ENCODE measurements at regions not wholly inside any gene's neighbourhood (a gene's known extent, or its start where the extent isn't known, plus 50 kb on each side); places are given as distances from the start of the nearest gene placed in this dataset.

GRCh38 chr14:31965735-31966598 lies 111.1 kb upstream of the ARHGAP5 start:
- DNase-seq (ENCODE audit: low read depth in 2 of 2): no peak

GRCh38 chr14:31966896-31967668 lies 110.0 kb upstream of the ARHGAP5 start:
- DNase-seq (ENCODE audit: low read depth in 2 of 2): no peak

GRCh38 chr14:31967669-31967975 lies 109.5 kb upstream of the ARHGAP5 start:
- DNase-seq (ENCODE audit: low read depth in 2 of 2): no peak

- DNase-seq (ENCODE audit: low read depth in 2 of 2): no peak
Measured at GRCh38 chr14:31968107-31968810, 108.8 kb upstream of the ARHGAP5 start.

- DNase-seq (ENCODE audit: low read depth in 2 of 2): no peak
Measured at GRCh38 chr14:31968956-31969698, 108.0 kb upstream of the ARHGAP5 start.

- DNase-seq (ENCODE audit: low read depth in 2 of 2): no peak
Measured at GRCh38 chr14:31969699-31970240, 107.3 kb upstream of the ARHGAP5 start.

- DNase-seq (ENCODE audit: low read depth in 2 of 2): no peak
Measured at GRCh38 chr14:31970744-31971143, 106.4 kb upstream of the ARHGAP5 start.

GRCh38 chr14:31971612-31972011 lies 105.5 kb upstream of the ARHGAP5 start:
- no peak for DNase-seq (ENCODE audit: low read depth in 2 of 2)

GRCh38 chr14:31977001-31977556 lies 100.0 kb upstream of the ARHGAP5 start:
- no peak for DNase-seq (ENCODE audit: low read depth in 2 of 2)

GRCh38 chr14:31978423-31978822 lies 98.7 kb upstream of the ARHGAP5 start:
- no peak for DNase-seq (ENCODE audit: low read depth in 2 of 2)

- DNase-seq (ENCODE audit: low read depth in 2 of 2): no peak
Measured at GRCh38 chr14:31982642-31983041, 94.5 kb upstream of the ARHGAP5 start.

GRCh38 chr14:31986405-31986804 lies 90.7 kb upstream of the ARHGAP5 start:
- DNase-seq (ENCODE audit: low read depth in 2 of 2): no peak

GRCh38 chr14:31987721-31988120 lies 89.4 kb upstream of the ARHGAP5 start:
- no peak for DNase-seq (ENCODE audit: low read depth in 2 of 2)

- no peak for DNase-seq (ENCODE audit: low read depth in 2 of 2)
Measured at GRCh38 chr14:31988244-31988643, 88.9 kb upstream of the ARHGAP5 start.

GRCh38 chr14:31990183-31990857 lies 86.8 kb upstream of the ARHGAP5 start:
- no peak for DNase-seq (ENCODE audit: low read depth in 2 of 2)

- DNase-seq (ENCODE audit: low read depth in 2 of 2): no peak
Measured at GRCh38 chr14:31990926-31991572, 86.1 kb upstream of the ARHGAP5 start.

GRCh38 chr14:31992011-31992447 lies 85.1 kb upstream of the ARHGAP5 start:
- no peak for DNase-seq (ENCODE audit: low read depth in 2 of 2)

GRCh38 chr14:31993521-31993951 lies 83.6 kb upstream of the ARHGAP5 start:
- DNase-seq (ENCODE audit: low read depth in 2 of 2): no peak

GRCh38 chr14:31994391-31995033 lies 82.6 kb upstream of the ARHGAP5 start:
- DNase-seq (ENCODE audit: low read depth in 2 of 2): no peak
